ENCODE measurements at regions not wholly inside any gene's neighbourhood (a gene's known extent, or its start where the extent isn't known, plus 50 kb on each side); places are given as distances from the start of the nearest gene placed in this dataset.
A peak's percentile ranks its signal among the peaks of the same experiment; 100 is the strongest.

DNA sequence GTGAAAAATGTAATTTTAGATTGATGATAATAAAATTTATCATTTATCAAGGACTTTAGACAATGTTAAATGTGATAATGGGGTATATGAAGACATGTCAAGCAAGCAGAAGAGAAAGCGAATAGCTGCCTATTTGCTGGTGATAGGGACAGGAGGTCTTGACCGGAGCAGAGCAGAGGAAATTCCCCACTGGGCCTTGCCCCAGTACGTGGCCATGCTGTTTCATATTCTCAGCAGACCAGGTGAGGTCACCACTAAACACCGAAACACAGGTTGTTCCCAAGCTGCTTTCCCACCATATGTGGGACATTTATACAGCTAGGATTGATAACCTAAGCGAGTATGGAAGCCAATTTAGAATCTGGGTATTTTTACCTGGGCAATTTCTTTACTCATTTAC lies 1629.6 kb downstream of the FAM181B start:
- H3K36me3 ChIP-seq (replicated peaks), result no peaks in the 10 kb centered on the region
- no peaks in the 10 kb centered on the region for H3K27me3 ChIP-seq (replicated peaks)
- DNase-seq, result no peak
- H3K4me3 ChIP-seq (ENCODE audit: low read depth, low read length), result no peak overlapping the region
- no peak overlapping the region for H3K27ac ChIP-seq
- no peak for TF ChIP-seq CTCF (IDR thresholded peaks at IDR 0.05; ENCODE audit: low read depth, low read length, missing control alignments)
- in situ Hi-C loops (cut with HindIII; ENCODE audit: low pct_ligation_motif_present, low sequenced_read_pairs), result no loop called here

GRCh38 chr11:81098471-81098870 lies 1635.2 kb downstream of the FAM181B start:
- Histone ChIP-seq H3K27ac (no peak overlapping the region), H3K4me3 (ENCODE audit: low read depth, low read length) (no peak overlapping the region), H3K27me3 (replicated peaks) (no peaks in the 10 kb centered on the region), H3K36me3 (replicated peaks) (no peaks in the 10 kb centered on the region)
- DNase-seq, result no peak
- in situ Hi-C loops (cut with HindIII; ENCODE audit: low pct_ligation_motif_present, low sequenced_read_pairs), result no loop called here
- no peak for TF ChIP-seq CTCF (IDR thresholded peaks at IDR 0.05; ENCODE audit: low read depth, low read length, missing control alignments)

- in situ Hi-C loops (cut with HindIII; ENCODE audit: low pct_ligation_motif_present, low sequenced_read_pairs), result no loop called here
- no peak for DNase-seq
- no peak for TF ChIP-seq CTCF (IDR thresholded peaks at IDR 0.05; ENCODE audit: low read depth, low read length, missing control alignments)
- Histone ChIP-seq H3K36me3 (replicated peaks) (no peaks in the 10 kb centered on the region), H3K4me3 (ENCODE audit: low read depth, low read length) (no peak overlapping the region), H3K27me3 (replicated peaks) (no peaks in the 10 kb centered on the region), H3K27ac (no peak overlapping the region)
These were observed 1641.1 kb downstream of the FAM181B start for GRCh38 chr11:81092522-81092921.

- Histone ChIP-seq H3K36me3 (replicated peaks) (no peaks in the 10 kb centered on the region), H3K27me3 (replicated peaks) (no peaks in the 10 kb centered on the region), H3K4me3 (ENCODE audit: low read depth, low read length) (no peak overlapping the region), H3K27ac (no peak overlapping the region)
- no peak for TF ChIP-seq CTCF (IDR thresholded peaks at IDR 0.05; ENCODE audit: low read depth, low read length, missing control alignments)
- in situ Hi-C loops (cut with HindIII; ENCODE audit: low pct_ligation_motif_present, low sequenced_read_pairs), result no loop called here
- DNase-seq, result no peak
These were observed 1644.4 kb downstream of the FAM181B start for GRCh38 chr11:81089242-81089641.

GRCh38 chr11:81080476-81080875 lies 1639.6 kb upstream of the TENM4 start:
- H3K4me3 ChIP-seq (ENCODE audit: low read depth, low read length), result no peak overlapping the region
- DNase-seq, result peak; percentile 19
- no peaks in the 10 kb centered on the region for H3K36me3 ChIP-seq (replicated peaks)
- TF ChIP-seq CTCF (IDR thresholded peaks at IDR 0.05; ENCODE audit: low read depth, low read length, missing control alignments), result no peak
- no peak overlapping the region for H3K27ac ChIP-seq
- no peaks in the 10 kb centered on the region for H3K27me3 ChIP-seq (replicated peaks)
- in situ Hi-C loops (cut with HindIII; ENCODE audit: low pct_ligation_motif_present, low sequenced_read_pairs), result no loop called here

DNA sequence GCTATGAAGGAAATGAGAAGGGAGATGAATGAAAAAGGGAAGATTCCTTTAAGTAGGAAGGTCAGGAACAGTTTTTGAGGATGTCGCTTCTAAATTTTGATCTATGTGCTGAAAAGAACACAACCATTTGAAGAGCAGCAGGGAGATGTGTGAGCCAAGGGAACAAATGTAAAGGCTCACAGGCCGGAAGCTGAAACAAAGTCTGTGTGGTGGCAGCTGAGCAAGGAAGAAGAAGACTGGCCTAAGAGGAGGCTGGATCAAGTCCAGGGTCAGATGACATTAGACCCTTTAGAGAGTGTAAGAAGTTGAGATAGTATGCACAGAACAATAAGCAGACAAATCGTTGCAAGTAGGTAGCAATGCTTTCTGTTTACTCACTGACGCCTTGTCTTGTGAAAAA lies 1631.4 kb upstream of the TENM4 start:
- no peak for DNase-seq
- no peak overlapping the region for H3K4me3 ChIP-seq (ENCODE audit: low read depth, low read length)
- TF ChIP-seq CTCF (IDR thresholded peaks at IDR 0.05; ENCODE audit: low read depth, low read length, missing control alignments), result no peak
- H3K36me3 ChIP-seq (replicated peaks), result no peaks in the 10 kb centered on the region
- no peak overlapping the region for H3K27ac ChIP-seq
- in situ Hi-C loops (cut with HindIII; ENCODE audit: low pct_ligation_motif_present, low sequenced_read_pairs), result no loop called here
- H3K27me3 ChIP-seq (replicated peaks), result no peaks in the 10 kb centered on the region

Data from brain microvascular endothelial cell (primary cell).